Caco-2 (cell line): ENCODE measurements at regions not wholly inside any gene's neighbourhood (a gene's known extent, or its start where the extent isn't known, plus 50 kb on each side); places are given as distances from the start of the nearest gene placed in this dataset.

Experiments used
- BruUV-seq: library from RNA; stranded (reverse); fragments of 400-500 nt; replicated peaks from 2 replicates; lab custom pipeline; 2021; lab: Mats Ljungman, UMichigan
- CTCF ChIA-PET: fragments of 300-600 bp; sonication (Branson Sonifier 250); formaldehyde crosslinking; loops from one replicate; lab custom pipeline; 2022; ENCODE audit warnings: antibody characterized with exemption; lab: Charles Lee
- POLR2A ChIA-PET: fragments of 300-600 bp; sonication (Branson Sonifier 250); formaldehyde crosslinking; loops from one replicate; lab custom pipeline; 2022; ENCODE audit warnings: antibody characterized with exemption; lab: Charles Lee
- DNase-seq, 2 experiments: peaks; one replicate each; pipeline versions ENCODE4 v3.0.0 to v3.0.0-alpha.2; 2020 to 2022
- H3K27me3 ChIP-seq: replicated peaks from 2 replicates; pipeline ENCODE4 v1.6.0; 2011; ENCODE audit warnings: low read length; ENCODE audit not compliant: control insufficient read depth, insufficient read depth
- H3K36me3 ChIP-seq: 2 replicates; pipeline ENCODE4 v1.5.1; 2011; ENCODE audit warnings: low read length; ENCODE audit not compliant: control insufficient read depth, insufficient read depth
- H3K4me1 ChIP-seq: fragments of 250-450 bp; sonication (Bioruptor Pico); 2 replicates; pipeline ENCODE4 v1.5.1; 2020; ENCODE audit warnings: mild to moderate bottlenecking
- H3K4me3 ChIP-seq: 2 replicates; pipeline ENCODE4 v1.5.1; 2011; ENCODE audit warnings: low read depth, mild to moderate bottlenecking, control low read depth, low read length
- H3K9me3 ChIP-seq: fragments of 250-450 bp; sonication (Bioruptor Pico); 2 replicates; pipeline ENCODE4 v1.5.1; 2020; ENCODE audit warnings: mild to moderate bottlenecking, moderate library complexity
- H3K27ac Mint-ChIP-seq: one replicate; pipeline ENCODE4 v1.8.0; 2022; ENCODE audit warnings: mixed read lengths; ENCODE audit not compliant: unreplicated experiment
- H3K27me3 Mint-ChIP-seq: one replicate; pipeline ENCODE4 v1.8.0; 2022; ENCODE audit warnings: mixed read lengths; ENCODE audit not compliant: insufficient read depth, unreplicated experiment
- H3K36me3 Mint-ChIP-seq: one replicate; pipeline ENCODE4 v1.8.0; 2022; ENCODE audit warnings: mild to moderate bottlenecking, mixed read lengths; ENCODE audit not compliant: insufficient read depth, unreplicated experiment
- H3K4me1 Mint-ChIP-seq: one replicate; pipeline ENCODE4 v1.8.0; 2022; ENCODE audit warnings: low read depth, mixed read lengths; ENCODE audit not compliant: unreplicated experiment
- H3K4me3 Mint-ChIP-seq: one replicate; pipeline ENCODE4 v1.8.0; 2022; ENCODE audit warnings: mild to moderate bottlenecking, moderate library complexity, mixed read lengths; ENCODE audit not compliant: unreplicated experiment
- H3K9me3 Mint-ChIP-seq: one replicate; pipeline ENCODE4 v1.8.0; 2022; ENCODE audit warnings: mixed read lengths; ENCODE audit not compliant: unreplicated experiment
- CTCF ChIP-seq, 2 experiments: fragments of 200-600 bp in 1 of 2; IDR thresholded peaks; 1 replicate in 1 of 2; 2 replicates in 1 of 2; pipeline versions ENCODE4 v1.5.1 to v1.8.0; 2011 to 2022; ENCODE audit warnings: antibody characterized with exemption in 1 of 2, control low read depth in 1 of 2, inconsistent platforms in 1 of 2, low read depth in 1 of 2, low read length in 1 of 2, mild to moderate bottlenecking in 1 of 2, moderate library complexity in 1 of 2; ENCODE audit not compliant: insufficient read depth in 1 of 2, severe bottlenecking in 1 of 2, unreplicated experiment in 1 of 2
- intact Hi-C: fragments of 100-400 bp; cut with micrococcal nuclease; formaldehyde crosslinking; loops from one replicate; pipeline ENCODE4 v1.10.0; 2022; ENCODE audit not compliant: unreplicated experiment

DNA sequence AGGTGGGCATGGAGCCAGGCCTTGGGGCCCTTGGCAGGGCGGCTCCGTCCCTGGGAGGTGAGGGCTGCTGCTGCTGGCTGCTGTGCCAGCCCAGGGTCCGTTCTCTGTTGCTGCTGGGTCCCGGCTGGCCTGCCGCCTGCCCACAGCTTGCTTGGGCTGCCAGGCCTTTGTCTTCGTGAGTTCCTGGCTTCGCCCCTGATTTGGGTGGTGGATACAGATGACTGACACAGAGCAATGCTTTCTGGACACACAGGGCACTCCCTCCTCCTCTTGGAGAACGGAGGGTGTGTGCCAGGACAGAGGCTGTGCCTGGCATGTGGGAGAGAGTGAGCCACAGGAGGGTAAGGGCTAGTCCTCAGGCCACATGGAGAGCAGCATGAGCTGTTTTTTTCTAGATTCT, 166.1 kb downstream of the MACROH2A1 start:
- no peaks in the 10 kb centered on the region; the same call in 1 of the 2 replicates for H3K36me3 ChIP-seq
- no peak for DNase-seq
- TF ChIP-seq CTCF (IDR thresholded peaks at IDR 0.05; ENCODE audit: insufficient read depth in 1 of 2, low read depth in 1 of 2, low read length in 1 of 2, severe bottlenecking in 1 of 2, unreplicated experiment in 1 of 2) = no peak
- POLR2A ChIA-PET = interaction anchor here (0.7 kb wide), 1 partner anchor 430 kb away, joined by 3 read pairs; no protein-coding TSS in a partner anchor
- no peaks in the 10 kb centered on the region for H3K27me3 Mint-ChIP-seq
- intact Hi-C loops = no loop called here
- H3K27me3 ChIP-seq = no peaks in the 10 kb centered on the region
- no peak overlapping the region for H3K4me3 Mint-ChIP-seq
- CTCF ChIA-PET = interaction anchor here (0.6 kb wide), 1 partner anchor 611 kb away, joined by 3 read pairs; no protein-coding TSS in a partner anchor
- BruUV-seq = no TSS peak
- peaks cover 8% of the 10 kb centered on the region for H3K36me3 Mint-ChIP-seq
- H3K4me1 ChIP-seq = peaks cover 17% of the 10 kb centered on the region
- H3K4me3 ChIP-seq = no peak overlapping the region
- no peak overlapping the region for H3K27ac Mint-ChIP-seq
- peaks cover 18% of the 10 kb centered on the region; the same call in 1 of the 2 replicates for H3K9me3 ChIP-seq
- peaks cover 9% of the 10 kb centered on the region for H3K9me3 Mint-ChIP-seq
- peaks cover 8% of the 10 kb centered on the region for H3K4me1 Mint-ChIP-seq

DNA sequence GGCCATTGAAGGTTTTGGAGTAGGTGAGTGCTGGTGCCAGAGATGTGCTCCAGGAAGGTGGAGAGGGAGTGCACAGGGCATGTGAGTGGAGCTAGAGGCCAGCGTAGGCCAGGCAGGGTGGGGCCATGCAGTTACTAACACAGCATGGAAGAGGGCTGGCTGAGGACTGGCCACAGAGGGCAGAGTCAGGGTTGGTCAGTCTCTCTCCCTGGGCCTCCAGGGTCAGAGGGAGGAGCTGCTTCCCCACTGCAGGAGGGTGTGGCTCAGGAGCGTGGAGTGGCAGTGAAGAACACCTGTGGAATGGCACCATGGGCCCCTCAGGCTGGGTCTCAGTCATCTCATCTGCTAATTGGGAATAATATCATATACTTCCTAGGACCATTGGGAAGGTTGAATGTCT, 167.7 kb downstream of the MACROH2A1 start:
- peaks cover 8% of the 10 kb centered on the region for H3K36me3 Mint-ChIP-seq
- no peaks in the 10 kb centered on the region for H3K27me3 Mint-ChIP-seq

DNA sequence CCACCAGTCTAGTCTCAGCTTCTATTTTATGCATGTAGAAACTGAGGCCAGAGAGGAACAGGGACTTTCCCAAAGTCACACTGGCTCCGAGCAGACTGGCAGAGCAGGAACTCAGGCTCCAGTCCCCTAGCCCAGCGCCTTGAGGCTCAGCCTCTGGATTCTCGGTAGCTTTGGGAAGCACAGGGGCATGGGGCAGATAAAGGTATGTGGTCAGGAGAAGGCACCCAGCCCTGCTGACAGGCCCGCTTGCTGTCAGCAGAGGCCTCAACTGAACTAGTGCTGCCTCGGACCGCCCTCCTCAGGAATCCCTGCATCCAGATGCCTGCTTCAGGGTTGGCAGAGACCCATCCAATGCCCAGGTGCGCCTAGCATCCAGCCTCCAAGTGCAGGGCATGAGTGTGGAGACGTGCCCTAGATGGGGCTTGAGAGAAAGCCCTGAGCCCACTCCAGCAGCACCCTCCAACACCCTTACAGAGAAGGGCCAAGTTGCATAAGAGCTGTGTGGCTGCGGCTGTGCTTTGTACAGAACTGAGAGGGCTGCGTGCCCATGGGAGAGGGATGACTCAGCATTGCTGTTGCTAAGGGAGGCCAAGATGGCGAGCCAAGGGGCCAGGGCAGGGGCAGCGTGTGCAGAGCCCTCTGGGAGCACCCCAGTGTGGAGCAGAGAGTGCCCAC, 168.6 kb downstream of the MACROH2A1 start:
- Mint-ChIP-seq H3K4me3 (no peak overlapping the region), H3K36me3 (peaks cover 8% of the 10 kb centered on the region), H3K9me3 (peaks cover 9% of the 10 kb centered on the region), H3K27ac (peak overlapping the region; percentile 21), H3K27me3 (no peaks in the 10 kb centered on the region), H3K4me1 (peaks cover 8% of the 10 kb centered on the region)
- intact Hi-C loops = no loop called here
- peaks cover 17% of the 10 kb centered on the region for H3K4me1 ChIP-seq
- H3K9me3 ChIP-seq = peaks cover 18% of the 10 kb centered on the region; the same call in 1 of the 2 replicates
- no peaks in the 10 kb centered on the region; the same call in 1 of the 2 replicates for H3K36me3 ChIP-seq
- no peak for DNase-seq
- ChIA-PET POLR2A (no interaction called here), CTCF (no interaction called here)
- no peak for TF ChIP-seq CTCF (IDR thresholded peaks at IDR 0.05; ENCODE audit: insufficient read depth in 1 of 2, low read depth in 1 of 2, low read length in 1 of 2, severe bottlenecking in 1 of 2, unreplicated experiment in 1 of 2)
- no peak overlapping the region for H3K4me3 ChIP-seq
- no TSS peak for BruUV-seq
- no peaks in the 10 kb centered on the region for H3K27me3 ChIP-seq

More for the DNA sequence above, 167.7 kb downstream of the MACROH2A1 start:
- H3K9me3 ChIP-seq = peaks cover 18% of the 10 kb centered on the region; the same call in 1 of the 2 replicates
- POLR2A ChIA-PET = no interaction called here
- CTCF ChIA-PET = no interaction called here
- H3K4me1 Mint-ChIP-seq = peaks cover 8% of the 10 kb centered on the region
- no peak overlapping the region for H3K4me3 ChIP-seq
- H3K27ac Mint-ChIP-seq = no peak overlapping the region
- peaks cover 17% of the 10 kb centered on the region for H3K4me1 ChIP-seq
- BruUV-seq = no TSS peak
- no peak for DNase-seq
- H3K36me3 ChIP-seq = no peaks in the 10 kb centered on the region; the same call in 1 of the 2 replicates
- no peaks in the 10 kb centered on the region for H3K27me3 ChIP-seq
- TF ChIP-seq CTCF (IDR thresholded peaks at IDR 0.05; ENCODE audit: insufficient read depth in 1 of 2, low read depth in 1 of 2, low read length in 1 of 2, severe bottlenecking in 1 of 2, unreplicated experiment in 1 of 2) = no peak
- H3K9me3 Mint-ChIP-seq = peaks cover 9% of the 10 kb centered on the region
- H3K4me3 Mint-ChIP-seq = no peak overlapping the region
- intact Hi-C loops = no loop called here
